Memory B cell (primary cell): ENCODE measurements at regions not wholly inside any gene's neighbourhood (a gene's known extent, or its start where the extent isn't known, plus 50 kb on each side); places are given as distances from the start of the nearest gene placed in this dataset.

ENCODE experiments used
- ATAC-seq: fragments of 150-1000 bp; cut with Tn5 transposase; 2 replicates; pipeline ENCODE4 v1.10.0; 2021; ENCODE audit warnings: low read depth, mild to moderate bottlenecking, moderate library complexity
- DNase-seq, 2 donors: peaks; one replicate each; pipeline ENCODE4 v3.0.0; 2022; ENCODE audit warnings: low spot score in 2 of 2
- H3K27ac Mint-ChIP-seq: one replicate; pipeline ENCODE4 v1.8.0; 2022; ENCODE audit warnings: mild to moderate bottlenecking, moderate library complexity, mixed read lengths
- H3K27me3 Mint-ChIP-seq: one replicate; pipeline ENCODE4 v1.8.0; 2022; ENCODE audit warnings: mixed read lengths
- H3K36me3 Mint-ChIP-seq: one replicate; pipeline ENCODE4 v1.8.0; 2022; ENCODE audit warnings: mild to moderate bottlenecking, mixed read lengths
- H3K4me1 Mint-ChIP-seq: one replicate; pipeline ENCODE4 v1.8.0; 2022; ENCODE audit warnings: mixed read lengths
- H3K4me3 Mint-ChIP-seq: one replicate; pipeline ENCODE4 v1.8.0; 2022; ENCODE audit warnings: mild to moderate bottlenecking, moderate library complexity, mixed read lengths
- H3K9me3 Mint-ChIP-seq: one replicate; pipeline ENCODE4 v1.8.0; 2022; ENCODE audit warnings: mixed read lengths

DNA sequence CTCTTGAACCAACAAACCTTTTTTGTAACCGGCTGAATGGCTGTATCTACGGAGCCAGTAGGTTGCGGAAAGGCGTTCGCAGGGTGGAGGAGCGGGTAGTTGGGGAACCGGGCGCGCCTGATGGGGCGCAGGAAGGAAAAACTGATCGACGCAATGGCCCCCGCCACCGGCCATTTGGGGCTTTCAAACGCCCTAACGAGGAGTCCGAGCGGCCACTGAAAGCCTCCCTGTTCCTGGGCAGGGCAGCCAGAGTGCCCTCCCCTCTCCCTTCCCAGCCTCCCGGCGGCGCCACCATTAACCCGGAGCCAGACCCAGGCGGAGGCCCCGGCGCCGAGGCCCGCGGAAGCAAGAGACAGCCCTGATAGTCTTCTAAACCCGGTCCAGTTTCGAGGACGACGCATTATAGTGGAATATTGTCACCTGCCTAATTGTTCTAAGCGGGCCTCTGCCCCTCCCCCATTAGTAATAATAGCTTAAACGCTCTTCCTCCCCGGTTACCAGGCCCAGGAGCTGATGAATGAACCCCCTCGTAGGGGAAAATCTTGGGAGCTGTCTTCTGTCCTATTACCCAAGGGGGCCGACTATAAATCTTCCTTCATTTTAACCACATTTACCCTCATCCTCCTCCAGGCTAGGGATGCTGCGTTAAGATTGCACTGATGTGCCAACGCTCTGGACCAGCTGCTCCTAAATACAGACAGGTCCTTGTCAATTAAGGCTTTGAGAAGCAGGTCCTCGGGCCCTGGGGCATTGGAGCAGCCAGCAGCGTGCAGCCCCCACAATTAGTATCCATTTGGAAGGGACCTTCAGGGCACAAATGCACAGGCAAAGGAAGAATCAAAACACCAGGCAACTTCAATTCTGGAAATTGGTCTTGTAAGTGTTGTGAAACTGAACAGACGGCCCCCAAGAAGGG, 61.6 kb upstream of the TMEM33 start:
- no peak overlapping the region for H3K27ac Mint-ChIP-seq
- H3K9me3 Mint-ChIP-seq = no peaks in the 10 kb centered on the region
- peaks cover 3% of the 10 kb centered on the region for H3K4me1 Mint-ChIP-seq
- no peak for DNase-seq
- no peak for ATAC-seq
- peaks cover 30% of the 10 kb centered on the region for H3K27me3 Mint-ChIP-seq
- no peaks in the 10 kb centered on the region for H3K36me3 Mint-ChIP-seq
- H3K4me3 Mint-ChIP-seq = no peak overlapping the region

DNA sequence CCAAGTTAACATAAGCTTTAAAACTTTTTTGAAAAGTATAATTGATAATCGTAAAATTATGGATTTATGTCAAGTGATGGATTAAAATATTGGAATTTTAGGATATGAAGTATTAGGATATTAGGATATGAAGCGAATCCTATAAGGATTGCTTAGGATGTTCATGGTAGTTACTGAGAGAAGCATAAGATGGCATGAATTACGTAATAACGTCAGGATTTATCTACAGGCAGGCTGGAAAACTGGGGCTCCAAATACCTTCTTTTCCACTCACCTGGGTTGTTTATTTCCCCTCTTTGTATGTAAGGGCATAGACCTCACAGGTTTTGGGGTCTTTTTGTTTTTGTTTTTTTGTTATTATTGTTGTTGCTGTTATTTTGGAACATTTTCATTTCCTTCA, 65.2 kb upstream of the TMEM33 start:
- DNase-seq (no peak), ATAC-seq (no peak)
- Mint-ChIP-seq H3K36me3 (no peaks in the 10 kb centered on the region), H3K27ac (no peak overlapping the region), H3K4me1 (peaks cover 5% of the 10 kb centered on the region), H3K27me3 (peaks cover 22% of the 10 kb centered on the region), H3K9me3 (no peaks in the 10 kb centered on the region), H3K4me3 (no peak overlapping the region)

- Mint-ChIP-seq H3K27me3 (peaks cover 19% of the 10 kb centered on the region), H3K4me1 (peaks cover 2% of the 10 kb centered on the region), H3K9me3 (no peaks in the 10 kb centered on the region), H3K27ac (no peak overlapping the region), H3K36me3 (no peaks in the 10 kb centered on the region), H3K4me3 (no peak overlapping the region)
- ATAC-seq (no peak), DNase-seq (no peak)
These were observed 68.2 kb upstream of the TMEM33 start for GRCh38 chr4:41866799-41867677.

DNA sequence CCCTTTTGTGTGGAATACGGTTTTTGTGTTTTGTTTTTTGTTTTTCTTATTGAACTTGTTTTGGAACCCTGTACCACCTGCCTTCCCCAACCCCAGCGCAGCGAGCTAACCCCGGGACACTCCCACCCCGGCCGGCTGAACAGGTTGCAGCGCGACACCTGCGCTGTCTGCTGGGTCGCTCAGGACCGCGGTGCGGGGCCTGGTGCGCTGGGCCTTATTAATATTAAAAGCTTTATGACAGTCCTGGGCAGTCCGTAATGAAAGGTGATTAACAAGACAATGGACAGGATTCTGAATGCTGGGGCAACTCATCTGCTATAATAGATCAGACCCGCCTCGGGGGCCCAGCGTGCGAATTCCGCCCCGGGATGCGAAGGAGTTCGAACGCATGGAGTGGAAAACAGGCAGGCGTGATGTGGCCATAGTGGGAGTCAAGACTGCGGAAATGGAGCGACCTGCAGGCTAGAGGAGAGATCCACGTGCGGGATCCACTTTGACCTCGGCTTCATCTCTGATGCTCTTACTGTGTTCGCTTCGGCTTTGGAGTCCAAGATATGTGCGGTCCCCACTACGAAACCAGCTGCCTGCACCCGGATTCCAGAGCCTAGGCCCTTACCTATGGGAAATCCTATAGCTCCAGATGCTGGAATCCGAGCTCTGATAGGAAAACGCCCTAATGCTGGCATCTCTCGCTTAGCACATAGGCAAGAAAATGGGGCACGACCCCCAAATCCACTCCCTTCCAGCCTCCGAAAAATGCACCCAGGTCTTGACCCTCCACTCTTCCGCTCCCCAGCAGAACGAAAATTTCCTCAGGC, 69.0 kb upstream of the TMEM33 start:
- H3K4me3 Mint-ChIP-seq = no peak overlapping the region
- H3K27ac Mint-ChIP-seq = no peak overlapping the region
- ATAC-seq (no peak), DNase-seq (no peak)
- no peaks in the 10 kb centered on the region for H3K36me3 Mint-ChIP-seq
- peaks cover 2% of the 10 kb centered on the region for H3K4me1 Mint-ChIP-seq
- no peaks in the 10 kb centered on the region for H3K9me3 Mint-ChIP-seq
- H3K27me3 Mint-ChIP-seq = peaks cover 18% of the 10 kb centered on the region

DNA sequence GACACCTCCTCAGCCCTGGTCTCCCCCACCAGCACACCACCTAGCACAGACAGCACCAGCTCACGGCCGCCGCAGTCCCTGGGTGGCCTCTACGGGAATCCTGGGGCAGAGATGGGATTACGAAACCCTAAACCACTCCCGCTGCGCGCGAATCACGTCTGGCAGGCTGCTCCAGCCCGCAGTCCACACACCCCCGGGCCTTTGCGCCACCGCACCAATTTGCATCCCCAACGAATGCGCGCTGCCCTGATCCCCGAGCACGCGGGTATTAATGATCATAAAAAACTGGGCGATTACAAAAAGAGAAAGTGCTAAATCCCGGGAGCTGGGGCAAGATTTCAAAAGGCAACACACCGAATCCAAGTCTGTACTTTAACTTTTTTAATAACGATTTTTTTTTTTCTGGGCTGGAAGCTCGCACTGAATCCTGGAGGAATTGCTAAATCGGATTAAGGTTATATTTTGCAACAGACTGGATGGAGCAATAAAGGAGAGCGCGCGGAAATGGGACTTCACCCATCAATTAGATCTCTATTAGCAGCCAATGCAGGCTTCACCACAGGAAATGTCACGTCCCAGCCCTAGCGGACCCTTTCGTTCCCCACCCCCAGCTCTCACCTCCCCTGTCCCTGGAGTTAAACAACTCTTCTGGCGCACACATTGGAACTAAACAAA, 69.8 kb upstream of the TMEM33 start:
- H3K27ac Mint-ChIP-seq = no peak overlapping the region
- DNase-seq (no peak), ATAC-seq (no peak)
- H3K27me3 Mint-ChIP-seq = peaks cover 18% of the 10 kb centered on the region
- peaks cover 2% of the 10 kb centered on the region for H3K4me1 Mint-ChIP-seq
- H3K4me3 Mint-ChIP-seq = no peak overlapping the region
- H3K9me3 Mint-ChIP-seq = no peaks in the 10 kb centered on the region
- H3K36me3 Mint-ChIP-seq = no peaks in the 10 kb centered on the region

DNA sequence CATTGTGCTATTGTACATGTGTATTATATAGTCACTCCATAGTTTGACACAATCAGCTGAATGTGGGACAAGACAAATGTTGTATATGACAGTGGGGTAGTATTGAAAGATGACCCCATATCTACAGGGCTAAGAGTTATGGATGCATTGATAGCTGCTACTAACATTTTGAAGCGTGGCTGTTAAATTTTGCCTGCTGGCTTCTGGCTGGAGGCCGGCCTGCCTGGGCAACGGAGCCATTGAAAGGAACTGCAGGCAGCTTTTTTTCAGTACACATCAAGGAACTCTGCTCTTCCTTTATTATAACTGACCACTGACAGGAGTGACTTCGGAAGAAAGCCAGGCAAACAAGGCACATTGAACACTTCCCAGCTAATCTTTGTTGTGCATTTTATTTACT, 76.1 kb upstream of the TMEM33 start:
- peaks cover 7% of the 10 kb centered on the region for H3K27me3 Mint-ChIP-seq
- DNase-seq (no peak), ATAC-seq (no peak)
- no peaks in the 10 kb centered on the region for H3K36me3 Mint-ChIP-seq
- no peak overlapping the region for H3K27ac Mint-ChIP-seq
- no peaks in the 10 kb centered on the region for H3K4me1 Mint-ChIP-seq
- no peak overlapping the region for H3K4me3 Mint-ChIP-seq
- H3K9me3 Mint-ChIP-seq = no peaks in the 10 kb centered on the region

- Mint-ChIP-seq H3K9me3 (no peaks in the 10 kb centered on the region), H3K27me3 (peaks cover 2% of the 10 kb centered on the region), H3K36me3 (no peaks in the 10 kb centered on the region), H3K27ac (no peak overlapping the region), H3K4me3 (no peak overlapping the region), H3K4me1 (no peaks in the 10 kb centered on the region)
- DNase-seq (no peak), ATAC-seq (no peak)
These were observed 78.0 kb upstream of the TMEM33 start for GRCh38 chr4:41857226-41857641.

DNA sequence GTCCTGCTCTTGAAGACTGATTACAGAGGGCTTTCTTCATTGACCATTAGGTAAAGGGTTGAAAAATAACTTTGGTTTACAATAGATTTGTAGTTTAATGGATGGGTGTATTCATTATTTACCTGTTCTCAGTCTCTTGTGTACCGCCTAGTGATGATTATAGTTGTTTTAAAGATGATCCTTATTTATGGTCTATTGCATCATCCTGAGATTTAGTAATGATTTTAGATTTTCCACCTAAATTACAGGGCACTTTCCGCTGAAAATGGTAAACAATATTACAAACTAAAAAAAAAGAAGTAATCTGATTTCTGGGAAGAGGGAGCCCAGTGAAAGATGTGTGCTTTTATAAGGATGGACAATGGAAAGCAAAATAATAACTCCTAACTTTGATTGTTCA, 78.4 kb upstream of the TMEM33 start:
- Mint-ChIP-seq H3K9me3 (no peaks in the 10 kb centered on the region), H3K36me3 (no peaks in the 10 kb centered on the region), H3K4me3 (no peak overlapping the region), H3K4me1 (no peaks in the 10 kb centered on the region), H3K27ac (no peak overlapping the region), H3K27me3 (peaks cover 2% of the 10 kb centered on the region)
- DNase-seq = no peak
- ATAC-seq = no peak

GRCh38 chr4:41853973-41854372, 81.3 kb upstream of the TMEM33 start:
- H3K4me1 Mint-ChIP-seq = no peaks in the 10 kb centered on the region
- no peak overlapping the region for H3K27ac Mint-ChIP-seq
- no peaks in the 10 kb centered on the region for H3K9me3 Mint-ChIP-seq
- peaks cover 4% of the 10 kb centered on the region for H3K27me3 Mint-ChIP-seq
- no peak for ATAC-seq
- no peaks in the 10 kb centered on the region for H3K36me3 Mint-ChIP-seq
- no peak for DNase-seq
- no peak overlapping the region for H3K4me3 Mint-ChIP-seq

GRCh38 chr4:41852229-41852628, 83.0 kb upstream of the TMEM33 start:
- Mint-ChIP-seq H3K27ac (no peak overlapping the region), H3K36me3 (no peaks in the 10 kb centered on the region), H3K9me3 (no peaks in the 10 kb centered on the region), H3K4me1 (no peaks in the 10 kb centered on the region), H3K4me3 (no peak overlapping the region), H3K27me3 (peaks cover 2% of the 10 kb centered on the region)
- ATAC-seq (no peak), DNase-seq (no peak)

DNA sequence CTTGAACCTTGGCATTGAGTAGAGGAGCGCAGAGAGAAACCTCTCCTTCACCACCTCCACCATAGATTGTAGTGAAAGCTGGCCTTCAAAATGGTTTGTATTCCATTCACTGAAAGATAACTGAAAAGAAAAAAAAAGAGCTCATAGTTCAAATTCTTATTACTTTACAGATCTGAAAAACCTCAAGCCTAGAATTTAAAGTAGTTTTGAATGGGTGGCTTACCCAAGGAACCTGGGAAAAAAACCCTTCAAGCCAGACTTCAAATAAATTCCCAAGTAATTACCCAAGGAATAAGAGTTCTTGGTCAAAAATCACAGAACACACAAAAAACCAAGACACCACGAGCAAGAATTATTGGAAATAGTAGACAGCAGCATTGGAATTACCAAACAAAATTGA, 83.6 kb upstream of the TMEM33 start:
- no peaks in the 10 kb centered on the region for H3K4me1 Mint-ChIP-seq

GRCh38 chr4:41844327-41844726, 90.9 kb upstream of the TMEM33 start:
- Mint-ChIP-seq H3K36me3 (no peaks in the 10 kb centered on the region), H3K27me3 (peaks cover 5% of the 10 kb centered on the region), H3K4me1 (no peaks in the 10 kb centered on the region), H3K27ac (no peak overlapping the region), H3K4me3 (no peak overlapping the region), H3K9me3 (peaks cover 1% of the 10 kb centered on the region)
- DNase-seq = no peak
- no peak for ATAC-seq

More for the DNA sequence above, 83.6 kb upstream of the TMEM33 start:
- H3K27ac Mint-ChIP-seq = no peak overlapping the region
- no peaks in the 10 kb centered on the region for H3K36me3 Mint-ChIP-seq
- H3K27me3 Mint-ChIP-seq = peaks cover 2% of the 10 kb centered on the region
- DNase-seq = no peak
- H3K9me3 Mint-ChIP-seq = no peaks in the 10 kb centered on the region
- no peak for ATAC-seq
- no peak overlapping the region for H3K4me3 Mint-ChIP-seq
